OCI-LY1 (cell line): ENCODE measurements at regions not wholly inside any gene's neighbourhood (a gene's known extent, or its start where the extent isn't known, plus 50 kb on each side); places are given as distances from the start of the nearest gene placed in this dataset.

Experiments used
- EZH2 ChIP-seq: fragments of 200-600 bp; sonication (generic), shearing (Covaris generic); IDR thresholded peaks from 2 replicates; pipeline ENCODE4 v1.8.0; 2017; ENCODE audit warnings: borderline replicate concordance, mixed run types, mild to moderate bottlenecking, antibody characterized with exemption, low read length, moderate library complexity, mixed read lengths
- TF ChIP-seq, protein P1 (sequence below): fragments of 200-600 bp; sonication (generic), shearing (Covaris generic); IDR thresholded peaks from 2 replicates; pipeline ENCODE4 v1.5.1; 2017; ENCODE audit warnings: mild to moderate bottlenecking, antibody characterized with exemption, low read length, moderate library complexity, mixed read lengths

GRCh38 chr6:1525364-1526038 lies 84.2 kb upstream of the FOXC1 start:
- TF ChIP-seq, protein P1, sequence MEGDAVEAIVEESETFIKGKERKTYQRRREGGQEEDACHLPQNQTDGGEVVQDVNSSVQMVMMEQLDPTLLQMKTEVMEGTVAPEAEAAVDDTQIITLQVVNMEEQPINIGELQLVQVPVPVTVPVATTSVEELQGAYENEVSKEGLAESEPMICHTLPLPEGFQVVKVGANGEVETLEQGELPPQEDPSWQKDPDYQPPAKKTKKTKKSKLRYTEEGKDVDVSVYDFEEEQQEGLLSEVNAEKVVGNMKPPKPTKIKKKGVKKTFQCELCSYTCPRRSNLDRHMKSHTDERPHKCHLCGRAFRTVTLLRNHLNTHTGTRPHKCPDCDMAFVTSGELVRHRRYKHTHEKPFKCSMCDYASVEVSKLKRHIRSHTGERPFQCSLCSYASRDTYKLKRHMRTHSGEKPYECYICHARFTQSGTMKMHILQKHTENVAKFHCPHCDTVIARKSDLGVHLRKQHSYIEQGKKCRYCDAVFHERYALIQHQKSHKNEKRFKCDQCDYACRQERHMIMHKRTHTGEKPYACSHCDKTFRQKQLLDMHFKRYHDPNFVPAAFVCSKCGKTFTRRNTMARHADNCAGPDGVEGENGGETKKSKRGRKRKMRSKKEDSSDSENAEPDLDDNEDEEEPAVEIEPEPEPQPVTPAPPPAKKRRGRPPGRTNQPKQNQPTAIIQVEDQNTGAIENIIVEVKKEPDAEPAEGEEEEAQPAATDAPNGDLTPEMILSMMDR = no peak
- TF ChIP-seq EZH2 = no peak
